ENCODE measurements at regions not wholly inside any gene's neighbourhood (a gene's known extent, or its start where the extent isn't known, plus 50 kb on each side); places are given as distances from the start of the nearest gene placed in this dataset.

DNA sequence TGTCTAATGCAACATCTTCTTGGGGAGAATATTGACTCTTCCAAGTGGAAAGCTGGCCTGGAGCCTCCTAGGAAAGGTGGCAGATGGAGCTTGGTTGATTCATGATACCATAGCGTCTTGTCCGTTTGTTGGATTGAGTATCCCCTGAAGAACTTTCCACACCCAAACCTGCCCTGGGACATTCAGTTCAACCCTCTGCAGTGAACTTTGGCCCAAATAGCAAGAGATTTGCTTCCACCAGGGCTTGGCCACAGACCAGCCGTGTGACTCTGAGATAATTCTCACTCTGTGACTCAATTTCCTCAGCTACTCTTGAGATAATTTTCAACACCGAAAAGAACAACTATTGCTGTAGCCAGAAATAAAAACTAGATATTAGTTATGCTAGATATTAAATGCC lies 108.0 kb upstream of the RAD23B start (continued):
- no peak for TF ChIP-seq SAP30 (IDR thresholded peaks at IDR 0.05; ENCODE audit: insufficient read depth, insufficient replicate concordance, low read length)
- no peak for TF ChIP-seq ATF2 (IDR thresholded peaks at IDR 0.05; ENCODE audit: low read length)
- TF ChIP-seq GABPA (IDR thresholded peaks at IDR 0.05; ENCODE audit: borderline replicate concordance, insufficient read depth, low read length): no peak
- TF ChIP-seq SP1 (IDR thresholded peaks at IDR 0.05; ENCODE audit: low read depth, low read length): no peak
- TF ChIP-seq NANOG (IDR thresholded peaks at IDR 0.05; ENCODE audit: insufficient read depth, low read depth, low read length, poor library complexity, severe bottlenecking): no peak
